Esophagus (tissue), 2 donors: ENCODE measurements at regions not wholly inside any gene's neighbourhood (a gene's known extent, or its start where the extent isn't known, plus 50 kb on each side); places are given as distances from the start of the nearest gene placed in this dataset.

ENCODE experiments used
- H3K27ac ChIP-seq, 2 donors: one replicate each; pipeline ENCODE4 v1.5.1; 2013; ENCODE audit warnings: low read depth in 2 of 2, mild to moderate bottlenecking in 2 of 2, inconsistent platforms in 1 of 2, low read length in 1 of 2, moderate library complexity in 1 of 2
- H3K27me3 ChIP-seq, 2 donors: one replicate each; pipeline ENCODE4 v1.6.1; 2013; ENCODE audit warnings: low read length in 2 of 2, control low read depth in 1 of 2, mild to moderate bottlenecking in 1 of 2; ENCODE audit not compliant: insufficient read depth in 2 of 2, control insufficient read depth in 1 of 2
- H3K36me3 ChIP-seq, 2 donors: one replicate each; pipeline ENCODE4 v1.6.1; 2013; ENCODE audit warnings: low read length in 1 of 2; ENCODE audit not compliant: control insufficient read depth in 2 of 2, insufficient read depth in 2 of 2
- H3K4me1 ChIP-seq, 2 donors: one replicate each; pipeline ENCODE4 v1.6.1; 2013; ENCODE audit warnings: low read length in 1 of 2; ENCODE audit not compliant: control insufficient read depth in 2 of 2, insufficient read depth in 2 of 2
- H3K4me3 ChIP-seq, 2 donors: one replicate each; pipeline ENCODE4 v1.5.1; 2013; ENCODE audit warnings: low read length in 2 of 2, mild to moderate bottlenecking in 2 of 2, low read depth in 1 of 2, moderate library complexity in 1 of 2
- H3K9me3 ChIP-seq, 2 donors: one replicate each; pipeline ENCODE4 v1.6.1; 2013; ENCODE audit warnings: mild to moderate bottlenecking in 2 of 2, low read depth in 1 of 2, low read length in 1 of 2, moderate library complexity in 1 of 2; ENCODE audit not compliant: control insufficient read depth in 2 of 2, insufficient read depth in 1 of 2
- WGBS, 2 donors: extraction: QIAGEN DNeasy Blood & Tissue Kit; methylation state at CpG; one replicate each; pipeline ENCODE4 v1.1.7; 2013; 5-methylcytosine and 5-hydroxymethylcytosine counted together
- donor health status: healthy with polysubstance abuse.
- donor health status: Bipolar disorder and iron deficiency.

- H3K4me1 ChIP-seq: peaks cover 0 to 2% of the 10 kb centered on the region in 2 donors
- H3K27ac ChIP-seq: no peak overlapping the region
- no peaks in the 10 kb centered on the region for H3K9me3 ChIP-seq
- no peak overlapping the region for H3K4me3 ChIP-seq
- 83 to 94% methylated on average over 5 of the region's 5 CpGs for WGBS, 2 donors
- no peaks in the 10 kb centered on the region for H3K36me3 ChIP-seq
- H3K27me3 ChIP-seq: no peaks in the 10 kb centered on the region
These were observed 120.9 kb upstream of the SGK1 start for GRCh38 chr6:134438837-134439236.

- Histone ChIP-seq H3K4me1 (peaks cover 0 to 2% of the 10 kb centered on the region in 2 donors), H3K4me3 (no peak overlapping the region), H3K36me3 (no peaks in the 10 kb centered on the region), H3K27me3 (no peaks in the 10 kb centered on the region), H3K9me3 (no peaks in the 10 kb centered on the region), H3K27ac (peak overlapping the region; percentile 34 to 67)
- WGBS, 2 donors: 32 to 44% methylated on average over 4 of the region's 4 CpGs
These were observed 119.5 kb upstream of the SGK1 start for GRCh38 chr6:134437376-134437775.

- Histone ChIP-seq H3K27ac (peak overlapping the region; percentile 34 to 67), H3K9me3 (no peaks in the 10 kb centered on the region), H3K36me3 (no peaks in the 10 kb centered on the region), H3K27me3 (no peaks in the 10 kb centered on the region), H3K4me1 (peaks cover 0 to 2% of the 10 kb centered on the region in 2 donors), H3K4me3 (no peak overlapping the region)
- 23 to 62% methylated on average over 1 of the region's 1 CpG for whole genome bisulfite sequencing, 2 donors
These were observed 119.0 kb upstream of the SGK1 start for GRCh38 chr6:134436950-134437349.

- H3K4me3 ChIP-seq: no peak overlapping the region
- no peaks in the 10 kb centered on the region for H3K9me3 ChIP-seq
- H3K27ac ChIP-seq: peak overlapping the region; percentile 75 to 82
- no peaks in the 10 kb centered on the region for H3K27me3 ChIP-seq
- H3K4me1 ChIP-seq: peaks cover 0 to 2% of the 10 kb centered on the region in 2 donors
- H3K36me3 ChIP-seq: no peaks in the 10 kb centered on the region
- WGBS, 2 donors: 21 to 37% methylated on average over 9 of the region's 9 CpGs
These were observed 118.4 kb upstream of the SGK1 start for GRCh38 chr6:134436281-134436815.

- H3K27me3 ChIP-seq: no peaks in the 10 kb centered on the region
- 39 to 45% methylated on average over 3 of the region's 3 CpGs for WGBS, 2 donors
- no peaks in the 10 kb centered on the region for H3K9me3 ChIP-seq
- peaks cover 0 to 2% of the 10 kb centered on the region in 2 donors for H3K4me1 ChIP-seq
- peak overlapping the region; percentile 40 to 75 for H3K27ac ChIP-seq
- no peaks in the 10 kb centered on the region for H3K36me3 ChIP-seq
- no peak overlapping the region for H3K4me3 ChIP-seq
These were observed 117.9 kb upstream of the SGK1 start for GRCh38 chr6:134435814-134436280.

- Histone ChIP-seq H3K27ac (no peak overlapping the region), H3K4me3 (no peak overlapping the region), H3K27me3 (no peaks in the 10 kb centered on the region), H3K36me3 (no peaks in the 10 kb centered on the region), H3K4me1 (peaks cover 0 to 2% of the 10 kb centered on the region in 2 donors), H3K9me3 (no peaks in the 10 kb centered on the region)
- 94 to 97% methylated on average over 9 of the region's 9 CpGs for WGBS, 2 donors
These were observed 116.4 kb upstream of the SGK1 start for GRCh38 chr6:134434019-134434942.

- WGBS, 2 donors: 49 to 60% methylated on average over 2 of the region's 2 CpGs
- H3K4me3 ChIP-seq: no peak overlapping the region
These were observed 114.1 kb upstream of the SGK1 start for GRCh38 chr6:134432036-134432435.

GRCh38 chr6:134431421-134431859 is 113.5 kb upstream of the SGK1 start:
- Histone ChIP-seq H3K36me3 (no peaks in the 10 kb centered on the region), H3K4me1 (peaks cover 0 to under 1% of the 10 kb centered on the region in 2 donors)
- WGBS, 2 donors: 82 to 93% methylated on average over 3 of the region's 3 CpGs

More at GRCh38 chr6:134432036-134432435, 114.1 kb upstream of the SGK1 start:
- Histone ChIP-seq H3K36me3 (no peaks in the 10 kb centered on the region), H3K4me1 (peaks cover 0 to 2% of the 10 kb centered on the region in 2 donors), H3K27ac (no peak overlapping the region), H3K9me3 (no peaks in the 10 kb centered on the region), H3K27me3 (no peaks in the 10 kb centered on the region)

GRCh38 chr6:134429861-134430380 is 112.0 kb upstream of the SGK1 start:
- Histone ChIP-seq H3K27ac (no peak overlapping the region), H3K4me3 (no peak overlapping the region), H3K27me3 (no peaks in the 10 kb centered on the region), H3K4me1 (no peaks in the 10 kb centered on the region), H3K36me3 (no peaks in the 10 kb centered on the region), H3K9me3 (no peaks in the 10 kb centered on the region)
- 76 to 79% methylated on average over 4 of the region's 4 CpGs for WGBS, 2 donors

More at GRCh38 chr6:134431421-134431859, 113.5 kb upstream of the SGK1 start:
- no peak overlapping the region for H3K27ac ChIP-seq
- H3K4me3 ChIP-seq: no peak overlapping the region
- no peaks in the 10 kb centered on the region for H3K27me3 ChIP-seq
- H3K9me3 ChIP-seq: no peaks in the 10 kb centered on the region
